Gastrocnemius medialis (tissue), 4 donors: ENCODE measurements at regions not wholly inside any gene's neighbourhood (a gene's known extent, or its start where the extent isn't known, plus 50 kb on each side); places are given as distances from the start of the nearest gene placed in this dataset.

Experiments used
- CTCF ChIP-seq, 5 experiments: fragments of 450-650 bp in 3 of 5; fragments of 200-600 bp in 2 of 5; sonication (generic) in 2 of 5; IDR thresholded peaks in 4 of 5; conservative IDR thresholded peaks in 1 of 5; 1 replicate in 4 of 5; 2 replicates in 1 of 5; pipeline ENCODE4 v1.5.1; 2016 to 2019; ENCODE audit warnings: antibody characterized with exemption in 5 of 5, mild to moderate bottlenecking in 3 of 5, moderate library complexity in 3 of 5
- POLR2A ChIP-seq, 2 donors: fragments of 450-650 bp; IDR thresholded peaks; one replicate each; pipeline ENCODE4 v1.6.1; 2017; ENCODE audit warnings: antibody characterized with exemption in 2 of 2, mild to moderate bottlenecking in 2 of 2, moderate library complexity in 2 of 2

- TF ChIP-seq CTCF (IDR thresholded peaks at IDR 0.05 in 4 of 5, conservative IDR thresholded peaks at IDR 0.05 in 1 of 5) (no peak), POLR2A (IDR thresholded peaks at IDR 0.05) (no peak)
Observed at GRCh38 chr7:21217365-21217764, 210.5 kb upstream of the SP4 start.
